Omental fat pad (tissue), 3 donors: ENCODE measurements at regions not wholly inside any gene's neighbourhood (a gene's known extent, or its start where the extent isn't known, plus 50 kb on each side); places are given as distances from the start of the nearest gene placed in this dataset.
A peak's percentile ranks its signal among the peaks of the same experiment; 100 is the strongest.

Experiments used
- ATAC-seq: fragments of 150-250 bp; one replicate; pipeline ENCODE4 v1.9.1; 2016; ENCODE audit warnings: mild to moderate bottlenecking, moderate library complexity; ENCODE audit not compliant: low FRiP score
- DNase-seq: peaks from one replicate; pipeline ENCODE4 v3.0.0-alpha.2; 2019; ENCODE audit warnings: low spot score
- TF ChIP-seq, protein P1 (sequence below), 3 donors: fragments of 450-650 bp; IDR thresholded peaks; one replicate each; pipeline ENCODE4 v1.5.1; 2016 to 2017; ENCODE audit warnings: antibody characterized with exemption in 3 of 3, mild to moderate bottlenecking in 3 of 3, moderate library complexity in 2 of 3

DNA sequence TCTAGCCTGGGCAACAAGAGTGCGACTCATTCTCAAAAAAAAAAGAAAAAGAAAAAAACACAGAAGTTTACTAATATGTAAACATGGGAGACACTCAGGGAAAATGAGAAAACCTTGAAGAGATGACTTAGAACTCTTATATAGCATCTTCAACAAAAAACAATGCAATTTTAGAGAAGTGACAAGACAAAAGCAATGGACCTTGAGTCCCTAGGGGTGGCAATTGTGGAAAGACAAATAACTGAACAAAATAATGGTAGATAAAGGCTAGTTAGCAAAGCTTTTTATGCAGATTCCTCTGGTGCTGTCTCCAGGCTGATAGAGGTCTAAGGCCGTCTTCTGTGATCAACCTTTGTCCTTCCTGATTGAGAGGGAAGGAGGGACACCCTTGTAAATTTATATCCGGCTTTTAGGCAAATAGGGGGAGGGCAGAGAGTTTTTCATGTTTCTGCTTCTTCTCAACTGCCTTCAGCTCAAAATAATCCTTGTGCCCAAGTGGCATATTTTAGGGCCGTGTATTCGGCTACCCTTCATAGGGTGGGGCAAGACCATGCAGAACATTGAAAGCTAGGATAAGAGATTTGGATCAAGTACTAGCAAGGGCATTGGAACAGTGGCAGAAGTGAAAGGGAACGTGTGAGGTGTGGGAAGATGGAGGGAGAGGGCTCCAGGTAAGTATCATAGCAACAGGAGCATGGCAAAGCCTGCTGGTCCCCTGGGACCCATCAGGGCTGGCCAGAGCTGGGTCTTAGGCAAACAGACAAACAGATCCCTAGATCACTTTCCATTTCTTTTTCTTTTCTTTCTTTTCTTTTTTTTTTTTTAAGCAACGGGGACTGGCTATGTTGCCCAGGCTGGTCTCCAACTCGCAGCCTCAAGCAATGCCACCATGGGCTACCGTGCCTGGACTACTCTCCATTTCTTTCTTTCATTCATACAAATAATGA is 95.0 kb upstream of the CALM2 start:
- TF ChIP-seq, protein P1, sequence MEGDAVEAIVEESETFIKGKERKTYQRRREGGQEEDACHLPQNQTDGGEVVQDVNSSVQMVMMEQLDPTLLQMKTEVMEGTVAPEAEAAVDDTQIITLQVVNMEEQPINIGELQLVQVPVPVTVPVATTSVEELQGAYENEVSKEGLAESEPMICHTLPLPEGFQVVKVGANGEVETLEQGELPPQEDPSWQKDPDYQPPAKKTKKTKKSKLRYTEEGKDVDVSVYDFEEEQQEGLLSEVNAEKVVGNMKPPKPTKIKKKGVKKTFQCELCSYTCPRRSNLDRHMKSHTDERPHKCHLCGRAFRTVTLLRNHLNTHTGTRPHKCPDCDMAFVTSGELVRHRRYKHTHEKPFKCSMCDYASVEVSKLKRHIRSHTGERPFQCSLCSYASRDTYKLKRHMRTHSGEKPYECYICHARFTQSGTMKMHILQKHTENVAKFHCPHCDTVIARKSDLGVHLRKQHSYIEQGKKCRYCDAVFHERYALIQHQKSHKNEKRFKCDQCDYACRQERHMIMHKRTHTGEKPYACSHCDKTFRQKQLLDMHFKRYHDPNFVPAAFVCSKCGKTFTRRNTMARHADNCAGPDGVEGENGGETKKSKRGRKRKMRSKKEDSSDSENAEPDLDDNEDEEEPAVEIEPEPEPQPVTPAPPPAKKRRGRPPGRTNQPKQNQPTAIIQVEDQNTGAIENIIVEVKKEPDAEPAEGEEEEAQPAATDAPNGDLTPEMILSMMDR (IDR thresholded peaks at IDR 0.05) = no peak
- ATAC-seq (no peak), DNase-seq (no peak)

DNA sequence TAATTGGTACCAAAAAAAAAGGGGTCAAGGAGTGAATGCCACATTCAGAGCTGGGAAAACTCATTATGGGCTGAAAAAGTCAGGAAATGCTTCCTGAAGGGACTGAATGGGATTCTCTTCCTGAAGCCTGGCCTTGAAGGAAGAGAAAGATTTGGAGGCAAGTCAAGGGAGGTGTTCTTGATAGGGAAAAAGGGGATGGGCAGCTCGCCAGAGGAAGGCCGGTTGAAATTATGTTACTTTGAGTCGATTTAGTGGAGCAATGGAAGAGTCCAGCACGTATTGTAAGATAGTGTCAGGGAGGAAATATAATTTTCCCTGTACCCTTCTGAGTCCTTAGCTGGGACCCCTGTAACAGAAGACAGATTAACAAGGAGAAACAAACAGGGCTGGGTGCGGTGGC is 94.1 kb upstream of the CALM2 start:
- DNase-seq (no peak), ATAC-seq (no peak)
- TF ChIP-seq, protein P1 (IDR thresholded peaks at IDR 0.05) = no peak

DNA sequence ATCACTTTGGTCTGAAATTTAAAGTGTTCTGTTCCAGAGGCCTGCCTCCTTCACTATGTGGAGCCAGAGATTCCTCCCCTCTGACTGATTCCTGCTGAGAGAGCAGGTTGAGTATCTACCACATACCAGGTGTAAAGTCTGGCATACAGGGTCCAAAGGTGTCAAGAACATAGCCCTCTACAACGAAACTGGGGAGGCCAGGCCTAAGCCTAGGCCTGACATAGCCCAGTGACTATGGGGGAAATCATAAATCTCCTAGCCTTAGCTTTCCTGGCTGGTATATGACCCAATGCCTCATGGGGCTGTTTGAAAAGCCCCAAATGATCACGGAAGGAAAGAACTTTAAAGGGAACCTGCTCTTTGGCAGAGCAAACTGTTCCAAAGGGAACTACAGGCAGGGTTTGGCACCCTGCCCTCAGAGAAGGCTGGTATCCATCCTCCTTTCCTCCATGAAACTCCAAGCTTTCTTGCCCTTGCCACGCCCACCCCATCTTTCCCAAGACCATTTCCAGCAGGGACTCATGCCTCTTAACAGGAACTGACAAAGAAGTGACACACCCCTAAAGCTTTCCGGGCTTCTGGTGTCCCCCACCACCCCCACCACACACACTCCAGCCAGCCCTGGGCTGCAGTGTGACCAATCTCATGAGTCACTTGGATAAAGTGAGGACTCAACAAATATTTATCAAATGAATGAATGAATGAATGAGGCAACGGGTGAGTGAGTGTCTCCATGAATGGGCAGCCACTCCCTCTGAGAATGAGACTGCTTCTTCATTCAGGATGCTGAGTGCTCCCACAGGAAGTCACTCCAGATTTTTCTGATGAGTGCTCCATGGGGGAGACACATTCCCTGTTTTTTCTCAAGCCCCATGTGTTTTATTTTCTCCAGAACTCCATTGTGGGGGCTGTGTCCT is 93.3 kb upstream of the CALM2 start:
- TF ChIP-seq, protein P1 (IDR thresholded peaks at IDR 0.05) = no peak
- ATAC-seq = peak; percentile 97

DNA sequence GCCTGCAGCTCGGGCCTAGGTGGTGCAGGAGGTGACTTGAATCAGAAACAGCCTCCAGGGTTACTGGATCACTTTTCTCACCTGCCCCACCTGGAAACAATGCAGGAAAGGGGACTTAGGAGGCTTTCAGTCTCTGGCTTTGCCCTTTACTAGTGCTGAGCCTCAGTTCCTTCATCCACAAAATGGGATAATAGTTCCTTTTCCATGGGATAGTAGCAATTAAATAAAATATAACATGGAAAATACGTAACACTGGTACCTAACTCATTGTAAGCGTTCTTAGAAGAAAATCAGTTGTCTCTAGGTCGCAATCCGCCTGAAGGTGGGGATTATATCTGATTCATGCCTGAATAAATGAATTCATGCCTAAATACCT is 91.4 kb upstream of the CALM2 start:
- no peak for DNase-seq
- ATAC-seq = no peak
- TF ChIP-seq, protein P1 (IDR thresholded peaks at IDR 0.05) = no peak

More for the DNA sequence above, 93.3 kb upstream of the CALM2 start:
- peak; percentile 65 for DNase-seq

DNA sequence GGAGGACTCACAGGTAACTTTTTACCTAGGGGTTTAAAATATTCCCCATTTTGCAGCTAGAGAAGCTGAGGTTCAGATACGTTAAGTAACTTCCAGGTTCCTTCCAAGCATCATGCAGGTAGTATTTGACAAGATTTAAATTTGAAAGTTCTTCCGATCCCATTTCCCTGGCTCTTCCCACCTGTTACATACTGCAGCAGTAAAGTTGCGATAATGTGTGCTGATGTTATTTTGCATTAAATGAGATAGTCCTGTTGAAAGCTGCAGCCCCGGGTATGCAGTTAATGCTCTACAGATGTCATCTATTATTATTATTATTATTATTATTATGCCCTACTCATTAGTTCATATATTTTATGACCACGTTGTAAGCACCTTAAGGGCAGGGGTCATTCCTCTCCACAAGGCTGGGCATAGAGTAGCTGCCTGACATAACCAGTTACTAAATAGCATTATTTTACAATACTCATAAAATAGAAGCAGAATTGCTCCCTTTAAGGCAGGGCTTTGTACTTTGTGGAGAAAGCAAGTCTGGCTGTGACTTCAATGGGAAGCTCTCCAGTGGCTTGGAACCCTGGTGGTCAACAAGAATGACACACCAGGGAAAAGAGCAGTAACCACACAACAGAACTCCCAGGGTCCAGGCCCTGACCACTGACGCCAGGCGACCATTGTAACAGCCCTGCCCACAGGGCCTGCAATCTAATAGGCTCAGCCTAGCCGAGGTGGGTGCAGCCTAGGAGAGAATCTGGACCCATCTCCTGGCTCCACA is 90.8 kb upstream of the CALM2 start:
- TF ChIP-seq, protein P1 (IDR thresholded peaks at IDR 0.05) = no peak
- ATAC-seq = no peak

DNA sequence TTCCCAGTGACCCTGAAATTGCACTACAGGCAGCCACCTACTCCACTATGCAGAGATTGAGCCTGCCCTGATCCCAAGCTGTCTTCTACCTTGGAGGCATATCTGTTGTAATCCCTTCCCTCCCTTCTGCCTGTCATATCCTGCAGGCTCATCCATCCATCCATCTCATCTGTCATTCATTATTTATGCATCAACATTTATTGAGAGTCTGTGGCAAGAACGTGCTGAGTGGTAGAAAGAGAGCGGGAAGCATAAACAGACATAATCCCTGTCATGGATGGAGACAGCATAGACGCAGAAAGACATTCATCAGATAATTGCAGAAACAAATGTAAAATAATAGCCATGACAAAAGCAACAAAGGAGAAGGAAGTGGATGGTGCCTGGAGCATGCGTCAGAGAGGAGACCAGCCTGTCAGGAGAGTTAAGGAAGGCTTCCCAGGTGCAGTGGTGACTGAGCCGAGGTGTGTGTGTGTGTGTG is 89.5 kb upstream of the CALM2 start:
- no peak for ATAC-seq
- DNase-seq = no peak
- TF ChIP-seq, protein P1 (IDR thresholded peaks at IDR 0.05) = no peak

More for the DNA sequence above, 90.8 kb upstream of the CALM2 start:
- no peak for DNase-seq
